GM04504 (cell line): ENCODE measurements at regions not wholly inside any gene's neighbourhood (a gene's known extent, or its start where the extent isn't known, plus 50 kb on each side); places are given as distances from the start of the nearest gene placed in this dataset.
"Not testable (repeated sequence)": the region's sequence is repeated elsewhere in the genome, so short reads cannot be mapped to it uniquely, and the experiment has no call there.

ENCODE experiments used
- DNase-seq: peaks from one replicate; pipeline ENCODE4 v3.0.0-alpha.2; 2012; ENCODE audit warnings: low read depth

DNA sequence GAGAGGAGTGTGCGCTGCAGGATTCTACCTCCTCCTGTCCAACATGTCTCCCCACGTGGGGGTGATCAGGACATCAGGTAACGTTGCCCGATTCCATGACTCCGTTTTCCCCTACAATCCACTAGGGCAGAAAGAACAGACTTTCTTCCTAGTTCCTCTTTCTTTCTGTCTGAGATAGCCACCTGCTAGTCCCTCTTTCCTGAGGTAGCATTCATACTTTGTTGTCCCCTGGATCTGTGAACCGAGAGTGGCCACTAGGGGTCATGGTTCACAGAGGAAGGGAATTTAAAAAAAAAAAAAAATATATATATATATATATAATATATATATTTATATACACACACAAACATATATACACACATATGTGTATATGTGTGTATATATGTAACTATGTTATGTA lies 210.0 kb upstream of the ZNF521 start:
- DNase-seq, result peak; percentile 3

DNA sequence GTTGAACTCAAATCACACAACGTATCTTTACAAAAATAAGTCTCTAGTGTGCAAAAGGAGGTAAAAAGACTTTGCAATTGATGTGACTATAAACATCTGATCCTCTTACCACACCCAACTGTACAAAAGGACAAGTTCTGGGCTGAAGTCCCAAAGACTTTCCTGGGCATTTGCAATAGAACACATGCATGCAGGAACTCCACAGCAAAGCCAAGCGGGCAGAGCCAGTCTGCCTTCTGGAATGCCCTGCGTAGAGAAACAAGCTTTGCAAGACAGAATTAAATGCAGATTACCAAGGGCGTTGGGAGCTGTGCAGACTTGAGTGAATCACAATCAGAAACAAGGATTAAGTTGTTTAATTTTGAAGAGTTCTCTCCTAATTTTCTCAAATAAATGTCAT lies 208.4 kb upstream of the ZNF521 start:
- peak; percentile 1 for DNase-seq

DNA sequence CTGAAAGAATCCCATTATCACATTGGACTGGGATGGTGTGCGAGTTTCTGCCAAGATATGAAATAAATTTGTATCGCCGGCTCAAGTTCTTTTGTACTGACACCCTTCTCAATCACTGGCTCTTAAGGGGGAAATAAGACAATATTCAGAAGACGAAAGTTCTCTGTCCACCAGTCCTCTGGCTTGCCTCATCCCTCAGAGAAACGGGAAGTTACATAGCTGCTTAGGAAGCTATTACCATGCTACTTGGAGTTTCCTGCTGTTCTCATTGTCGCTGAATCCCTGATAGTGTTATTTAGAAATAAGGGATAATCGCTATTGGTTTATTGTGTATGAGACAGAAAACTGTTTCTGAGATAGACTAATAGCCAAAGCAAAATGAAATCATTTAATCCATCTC lies 205.0 kb upstream of the ZNF521 start:
- no peak for DNase-seq

GRCh38 chr18:25553631-25554263 lies 201.8 kb upstream of the ZNF521 start:
- DNase-seq, result no peak

- DNase-seq, result no peak
Measured at GRCh38 chr18:25544546-25545287, 192.8 kb upstream of the ZNF521 start.

DNA sequence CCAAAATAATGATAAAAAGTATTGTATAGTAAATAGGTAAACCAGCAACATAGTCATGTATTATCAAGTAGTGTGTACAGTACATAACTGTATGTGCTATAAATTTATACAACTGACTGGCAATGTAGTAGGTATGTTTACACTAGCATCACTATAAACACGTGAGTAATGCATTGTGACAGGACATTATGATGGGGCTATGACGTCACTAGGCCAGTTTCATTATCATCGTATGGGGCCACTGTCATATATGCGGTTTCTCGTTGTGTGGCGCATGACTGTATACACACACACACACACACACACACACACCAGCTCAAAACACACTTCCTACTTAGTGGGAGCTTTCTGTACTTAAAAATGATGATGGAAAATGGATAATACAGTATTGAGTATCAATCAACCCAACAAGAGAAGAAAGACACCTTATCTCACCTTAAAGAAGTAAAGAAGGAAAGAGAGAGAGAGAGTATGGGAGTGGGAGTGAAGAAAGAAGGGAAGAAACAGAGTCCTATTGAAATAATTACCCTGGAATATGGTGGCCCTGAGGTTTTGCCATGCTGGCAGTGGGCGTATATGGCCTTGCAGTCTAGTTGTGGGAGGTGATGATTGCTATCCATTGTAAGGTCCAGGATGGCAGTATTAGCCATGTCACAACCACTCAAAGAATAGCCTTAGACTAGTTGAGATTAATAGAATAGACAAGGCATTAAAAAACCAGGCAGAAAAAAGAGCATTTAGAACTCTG lies 186.4 kb upstream of the ZNF521 start:
- DNase-seq, result no peak

DNA sequence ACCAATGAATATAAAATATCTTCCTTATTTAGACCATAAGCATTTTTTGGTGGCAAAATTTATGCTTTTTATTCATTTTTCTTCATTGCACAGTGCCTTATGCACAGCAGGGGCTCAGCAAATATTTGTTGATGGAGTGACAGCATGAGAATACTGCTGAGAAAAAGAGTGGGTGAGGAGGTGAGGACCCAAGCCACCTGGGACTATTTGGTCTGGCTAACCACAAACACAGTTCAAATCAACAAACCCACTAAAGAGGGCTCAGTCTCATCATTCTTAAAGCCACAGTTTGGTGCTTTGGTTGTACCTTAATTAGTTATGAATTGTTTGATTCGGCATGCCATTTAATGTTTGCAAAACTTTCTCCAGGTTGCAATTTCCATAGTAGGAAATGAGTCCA lies 183.5 kb upstream of the ZNF521 start:
- DNase-seq, result no peak

- no peak for DNase-seq
Measured at GRCh38 chr18:25534401-25534800, 182.4 kb upstream of the ZNF521 start.

GRCh38 chr18:25533218-25533617 lies 181.3 kb upstream of the ZNF521 start:
- no peak for DNase-seq

DNA sequence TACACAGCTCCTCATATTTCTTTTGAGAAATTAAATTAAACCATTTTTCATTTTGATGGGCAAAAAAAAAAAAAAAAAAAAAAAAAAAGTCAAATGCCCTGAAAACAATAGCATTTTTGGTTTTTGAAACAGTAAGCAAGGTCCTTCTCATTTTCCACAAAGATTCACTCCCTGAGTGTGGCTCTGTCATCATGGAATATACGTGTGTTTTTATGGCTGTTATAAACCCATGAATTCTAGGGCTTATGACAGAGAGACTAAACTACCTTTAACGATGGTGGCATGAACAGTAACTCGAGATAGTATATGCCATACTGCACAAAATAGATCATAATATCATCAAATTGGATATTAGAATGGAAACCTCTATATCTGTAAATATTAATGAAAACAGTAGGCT lies 179.2 kb upstream of the ZNF521 start:
- DNase-seq, result no peak

GRCh38 chr18:25525789-25526188 lies 173.8 kb upstream of the ZNF521 start:
- DNase-seq, result not testable (repeated sequence)

DNA sequence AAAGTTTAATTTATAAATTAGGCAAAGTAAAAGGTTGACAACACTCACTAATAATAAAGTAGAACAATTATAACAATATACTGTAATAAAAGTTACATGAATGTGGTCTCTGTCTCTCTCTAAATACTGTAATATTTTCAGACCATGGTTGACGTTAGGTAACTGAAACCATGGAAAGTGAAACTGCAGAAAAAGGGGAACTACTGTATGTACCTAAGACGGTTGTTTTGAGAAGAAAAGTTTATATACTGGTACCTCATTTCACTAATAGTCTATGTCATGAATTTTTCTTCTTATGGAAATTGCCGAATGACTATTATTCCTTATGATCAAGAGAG lies 166.7 kb upstream of the ZNF521 start:
- no peak for DNase-seq

GRCh38 chr18:25517881-25518715 lies 166.1 kb upstream of the ZNF521 start:
- no peak for DNase-seq

DNA sequence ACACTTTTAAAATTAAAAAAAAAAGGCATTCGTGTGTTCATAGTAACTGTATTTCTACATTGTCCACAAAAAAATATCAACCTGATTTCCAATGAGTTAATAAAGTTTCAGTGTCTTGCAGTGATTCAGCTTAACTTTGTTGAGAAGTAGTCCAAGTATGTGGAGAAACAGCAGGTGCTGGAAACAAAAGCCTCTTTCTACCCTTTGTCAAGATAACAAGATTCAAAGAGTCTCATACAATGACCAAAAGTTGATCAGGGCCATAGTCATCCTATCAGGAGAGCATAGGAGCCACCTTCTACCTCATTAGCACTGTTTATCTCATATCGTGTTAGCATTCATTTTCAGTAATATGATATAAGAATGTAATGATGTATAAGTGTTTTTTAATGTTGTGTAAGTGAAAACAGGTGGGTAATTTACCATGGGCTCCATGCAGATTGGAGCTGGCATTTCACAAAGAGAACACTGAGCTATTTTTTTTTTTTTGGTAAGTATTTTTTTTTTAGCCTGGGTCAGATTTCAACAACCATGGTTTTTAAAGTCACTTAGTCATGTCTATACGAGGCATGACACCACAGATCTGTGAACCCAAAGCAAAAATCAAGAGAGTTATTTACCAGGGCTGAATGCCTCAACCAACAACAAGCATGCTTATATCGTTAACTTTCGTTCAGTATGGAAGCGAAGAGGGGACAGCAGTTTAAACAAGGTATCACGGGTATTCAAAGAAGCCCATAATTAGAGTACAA lies 165.0 kb upstream of the ZNF521 start:
- DNase-seq, result no peak

GRCh38 chr18:25516121-25516520 lies 164.2 kb upstream of the ZNF521 start:
- DNase-seq, result no peak

DNA sequence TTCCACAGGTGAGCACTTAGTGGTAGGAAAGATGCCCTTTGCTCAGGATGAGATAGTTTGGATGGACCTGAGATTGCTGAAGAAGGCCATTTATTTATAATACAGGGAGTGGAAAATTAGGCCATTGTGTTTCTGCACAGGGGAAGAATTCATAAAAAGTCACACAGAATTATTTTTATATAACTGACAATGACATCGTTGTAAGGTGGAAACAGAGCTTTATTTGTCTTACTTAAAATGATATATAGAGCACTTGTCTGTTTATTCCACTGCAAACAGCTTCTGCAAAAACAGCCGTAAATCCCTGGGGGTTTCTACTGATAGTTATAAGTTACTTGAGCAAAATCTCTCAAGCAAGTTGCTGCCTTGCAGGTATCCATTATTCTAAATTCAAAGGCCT lies 158.1 kb upstream of the ZNF521 start:
- no peak for DNase-seq

- peak; percentile 42 for DNase-seq
Measured at GRCh38 chr18:25503567-25504081, 151.7 kb upstream of the ZNF521 start.

DNA sequence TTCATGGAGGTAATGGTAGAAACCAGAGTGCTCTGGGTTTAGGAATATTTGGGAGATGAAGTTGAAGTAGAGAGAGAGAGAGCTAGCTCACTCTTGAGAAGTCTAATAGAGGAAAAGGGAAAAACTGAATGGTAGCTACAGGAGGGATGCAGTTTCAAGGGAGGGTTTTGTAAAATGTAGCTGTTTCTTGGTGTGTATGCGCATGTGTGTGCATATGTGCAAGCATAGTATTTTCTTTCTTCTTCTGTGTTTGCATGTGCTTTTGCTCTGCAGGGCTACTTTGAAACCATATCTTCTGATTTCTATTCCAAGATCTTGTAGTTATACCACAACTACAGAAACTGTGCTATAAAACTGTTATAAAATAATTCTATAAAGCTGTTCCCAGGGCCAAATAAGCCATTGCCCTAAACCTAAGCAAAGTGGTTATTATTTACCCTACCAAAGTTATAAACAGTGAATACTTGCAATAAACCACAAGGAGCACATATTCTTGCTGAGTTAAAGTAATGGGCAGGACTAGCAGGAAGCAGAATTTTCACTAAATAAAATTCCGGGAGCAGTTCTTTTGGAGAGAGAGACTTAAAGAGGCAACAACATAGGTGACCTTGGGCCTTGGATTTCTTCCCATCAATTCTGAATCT lies 145.3 kb upstream of the ZNF521 start:
- DNase-seq, result no peak

- DNase-seq, result no peak
Measured at GRCh38 chr18:25496544-25496943, 144.6 kb upstream of the ZNF521 start.

DNA sequence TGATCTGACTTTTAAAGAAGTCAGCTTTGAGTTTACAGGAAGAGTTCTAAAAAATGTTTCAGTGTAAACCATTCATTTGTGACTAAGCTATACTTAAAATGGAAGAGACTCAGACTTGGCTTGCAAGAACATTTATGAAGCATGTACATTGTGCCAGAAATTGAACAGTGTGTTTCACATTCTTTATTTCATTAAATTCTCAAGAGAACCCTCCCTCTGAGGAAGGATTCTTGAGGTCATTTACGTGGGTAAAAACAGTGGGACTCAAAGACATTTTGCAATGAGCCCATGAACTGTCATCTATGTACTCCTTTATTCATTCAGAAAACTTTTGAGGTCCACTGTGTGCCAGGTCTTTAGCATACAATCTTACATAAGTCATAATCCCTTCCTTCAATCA lies 143.6 kb upstream of the ZNF521 start:
- DNase-seq, result peak; percentile 1

DNA sequence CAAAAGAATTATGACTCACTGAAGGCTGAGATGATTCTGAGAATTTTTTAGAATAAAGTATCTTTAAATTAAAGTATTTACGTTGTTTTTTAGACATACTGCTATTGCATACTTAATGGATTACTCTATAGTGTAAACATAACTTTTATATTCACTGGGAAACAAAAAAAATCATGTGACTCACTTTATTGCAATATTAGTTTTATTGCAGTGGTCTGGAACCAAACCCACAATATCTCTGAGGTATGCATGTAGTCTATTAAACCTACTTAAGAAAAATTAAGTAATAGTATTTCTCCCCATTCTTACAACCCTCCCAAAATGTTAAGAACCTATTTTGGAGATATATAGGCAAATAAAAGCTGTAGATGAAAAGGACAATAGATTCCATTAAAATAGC lies 142.9 kb upstream of the ZNF521 start:
- peak; percentile 1 for DNase-seq
